Stimulated activated naive CD8-positive, alpha-beta T cell treated with anti-CD3 and anti-CD28 coated beads, Interleukin-15, Interleukin-2, amounts not matched to agents 100 ng/mL and 50 ng/mL, for 24 hours (primary cell): ENCODE measurements at regions not wholly inside any gene's neighbourhood (a gene's known extent, or its start where the extent isn't known, plus 50 kb on each side); places are given as distances from the start of the nearest gene placed in this dataset.

Source experiments
- H3K27ac Mint-ChIP-seq: one replicate; pipeline ENCODE4 v1.8.0; 2021; ENCODE audit warnings: mild to moderate bottlenecking, mixed read lengths
- H3K27me3 Mint-ChIP-seq: one replicate; pipeline ENCODE4 v1.8.0; 2021; ENCODE audit warnings: mixed read lengths
- H3K36me3 Mint-ChIP-seq: one replicate; pipeline ENCODE4 v1.8.0; 2021; ENCODE audit warnings: low read depth, mixed read lengths
- H3K4me1 Mint-ChIP-seq: one replicate; pipeline ENCODE4 v1.8.0; 2021; ENCODE audit warnings: low read depth, mixed read lengths
- H3K4me3 Mint-ChIP-seq: one replicate; pipeline ENCODE4 v1.8.0; 2021; ENCODE audit warnings: mild to moderate bottlenecking, mixed read lengths
- H3K9me3 Mint-ChIP-seq: one replicate; pipeline ENCODE4 v1.8.0; 2021; ENCODE audit warnings: mixed read lengths

DNA sequence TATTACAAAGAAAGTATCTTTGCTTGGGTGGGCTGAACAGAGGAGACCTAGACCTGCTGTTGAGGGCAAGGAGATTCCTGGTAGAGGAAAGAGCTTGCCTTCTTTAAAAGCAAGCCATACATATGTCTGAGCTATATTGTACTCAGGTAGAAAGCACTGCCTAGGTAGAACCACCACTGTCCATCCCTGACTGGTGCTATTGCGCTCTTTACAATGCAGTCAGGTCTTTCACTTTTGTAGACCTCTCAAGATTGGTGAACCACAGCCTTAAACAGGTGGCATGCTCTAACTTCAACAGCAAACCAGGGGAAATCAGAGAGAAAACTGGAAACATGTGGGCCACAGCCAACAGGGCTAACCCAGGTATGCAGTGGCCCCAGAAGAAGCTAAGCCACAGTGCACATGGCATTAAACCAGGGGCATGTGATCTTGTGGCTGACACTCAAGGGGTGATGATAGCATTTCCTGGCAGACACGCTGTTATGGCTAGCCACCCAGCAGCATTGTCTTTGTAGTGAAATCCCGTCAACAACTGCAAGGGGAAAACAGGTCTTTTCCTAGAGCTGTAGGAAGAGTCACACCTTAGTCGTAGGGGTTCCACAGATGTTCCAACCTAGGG lies 253.9 kb upstream of the PCSK5 start:
- no peaks in the 10 kb centered on the region for H3K4me1 Mint-ChIP-seq
- no peaks in the 10 kb centered on the region for H3K27me3 Mint-ChIP-seq
- H3K27ac Mint-ChIP-seq = no peak overlapping the region
- H3K4me3 Mint-ChIP-seq = no peak overlapping the region
- H3K36me3 Mint-ChIP-seq = no peaks in the 10 kb centered on the region
- H3K9me3 Mint-ChIP-seq = no peaks in the 10 kb centered on the region

DNA sequence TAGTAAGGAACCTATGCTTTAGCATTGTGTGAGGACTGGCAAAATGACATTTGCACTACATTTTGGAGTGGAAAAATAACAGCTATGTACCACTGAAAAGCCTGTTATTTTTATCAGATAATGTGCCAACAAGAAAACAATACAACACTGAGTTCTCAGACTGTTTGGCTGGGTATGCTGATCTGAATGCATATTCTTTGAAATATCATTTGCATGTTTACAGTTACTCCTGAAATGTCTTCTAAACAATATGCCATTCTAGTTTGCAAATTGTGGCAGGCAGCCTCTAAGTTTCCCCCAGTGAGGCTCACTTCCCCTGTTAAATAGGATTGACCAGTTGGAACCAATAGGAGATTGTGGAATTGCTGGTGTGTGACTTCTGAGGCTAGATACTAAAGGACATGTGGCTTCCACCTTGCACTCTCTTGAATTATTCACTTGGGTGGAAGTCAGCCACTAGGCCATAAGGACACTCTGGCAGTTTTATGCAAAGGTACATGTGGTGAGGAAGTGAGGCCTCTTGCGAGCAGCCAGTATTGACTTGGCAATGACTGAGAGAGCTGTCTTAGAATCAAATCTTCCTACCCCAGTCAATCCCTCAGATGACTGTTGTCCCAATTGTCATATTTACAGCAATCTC lies 250.4 kb upstream of the PCSK5 start:
- Mint-ChIP-seq H3K27me3 (no peaks in the 10 kb centered on the region), H3K36me3 (no peaks in the 10 kb centered on the region), H3K4me3 (no peak overlapping the region)

DNA sequence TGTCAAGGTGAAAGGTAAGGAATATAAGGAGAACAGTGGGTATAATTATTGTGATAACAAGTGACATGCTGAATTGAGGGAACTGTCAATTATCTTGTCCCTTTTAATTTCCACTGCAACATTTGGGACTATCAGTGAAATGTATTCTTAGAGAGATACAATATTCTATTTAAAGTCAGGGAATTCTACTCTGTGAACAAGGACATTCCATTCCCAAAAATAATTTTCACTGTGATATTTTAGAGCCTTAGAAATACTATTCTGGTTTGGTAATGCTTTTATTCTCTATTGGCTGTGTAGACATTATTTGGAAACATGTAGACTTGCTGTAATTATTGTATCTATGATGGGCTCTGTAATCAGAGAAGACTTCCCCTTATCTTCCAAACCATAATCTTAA lies 248.0 kb upstream of the PCSK5 start:
- Mint-ChIP-seq H3K9me3 (no peaks in the 10 kb centered on the region), H3K27ac (no peak overlapping the region), H3K4me1 (no peaks in the 10 kb centered on the region), H3K36me3 (no peaks in the 10 kb centered on the region), H3K27me3 (no peaks in the 10 kb centered on the region), H3K4me3 (no peak overlapping the region)

More for the DNA sequence above, 250.4 kb upstream of the PCSK5 start:
- H3K27ac Mint-ChIP-seq = no peak overlapping the region
- H3K9me3 Mint-ChIP-seq = no peaks in the 10 kb centered on the region
- no peaks in the 10 kb centered on the region for H3K4me1 Mint-ChIP-seq

DNA sequence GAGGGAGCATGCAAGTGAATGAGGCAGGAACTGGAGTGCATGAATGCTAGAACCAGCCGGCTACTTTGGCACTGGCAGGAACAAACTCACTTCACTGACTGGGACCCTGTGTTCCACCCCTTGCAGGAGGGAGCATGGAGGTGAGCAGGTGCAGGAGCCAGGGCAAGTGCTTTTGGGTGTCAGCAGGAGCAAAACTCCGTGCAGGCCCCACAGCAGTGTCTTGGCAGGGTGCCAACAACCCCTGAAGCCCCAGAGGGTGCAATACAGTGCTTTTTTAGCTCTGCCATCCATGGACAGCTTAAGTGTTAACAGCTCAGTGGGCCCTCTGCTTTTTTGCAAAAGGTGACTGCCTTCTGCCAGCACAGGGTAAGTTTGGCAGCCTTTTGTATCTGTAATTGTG lies 245.8 kb upstream of the PCSK5 start:
- Mint-ChIP-seq H3K9me3 (no peaks in the 10 kb centered on the region), H3K4me1 (no peaks in the 10 kb centered on the region), H3K27ac (no peak overlapping the region), H3K4me3 (no peak overlapping the region), H3K27me3 (no peaks in the 10 kb centered on the region), H3K36me3 (no peaks in the 10 kb centered on the region)

DNA sequence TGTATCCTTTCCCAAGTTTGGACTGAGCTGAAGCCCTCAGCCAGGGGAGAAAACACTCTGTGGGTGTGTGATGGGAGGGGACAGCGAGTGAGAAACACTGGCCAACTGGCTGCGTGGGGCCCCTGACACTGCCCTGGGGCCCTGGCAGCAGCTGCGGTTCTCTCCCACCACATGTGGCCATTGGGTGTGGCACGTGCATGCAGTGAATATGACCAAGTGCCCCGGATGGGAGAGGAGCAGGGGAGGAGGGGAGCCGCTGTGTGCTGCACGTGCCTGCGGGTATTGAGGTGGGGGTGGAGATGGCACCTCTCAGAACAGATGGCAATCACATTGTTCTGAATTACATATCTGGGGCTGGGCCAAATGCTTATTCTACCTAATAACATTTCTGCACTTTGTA lies 242.4 kb upstream of the PCSK5 start:
- Mint-ChIP-seq H3K9me3 (no peaks in the 10 kb centered on the region), H3K4me3 (no peak overlapping the region), H3K4me1 (no peaks in the 10 kb centered on the region), H3K27ac (no peak overlapping the region), H3K36me3 (no peaks in the 10 kb centered on the region), H3K27me3 (peaks cover under 1% of the 10 kb centered on the region)

DNA sequence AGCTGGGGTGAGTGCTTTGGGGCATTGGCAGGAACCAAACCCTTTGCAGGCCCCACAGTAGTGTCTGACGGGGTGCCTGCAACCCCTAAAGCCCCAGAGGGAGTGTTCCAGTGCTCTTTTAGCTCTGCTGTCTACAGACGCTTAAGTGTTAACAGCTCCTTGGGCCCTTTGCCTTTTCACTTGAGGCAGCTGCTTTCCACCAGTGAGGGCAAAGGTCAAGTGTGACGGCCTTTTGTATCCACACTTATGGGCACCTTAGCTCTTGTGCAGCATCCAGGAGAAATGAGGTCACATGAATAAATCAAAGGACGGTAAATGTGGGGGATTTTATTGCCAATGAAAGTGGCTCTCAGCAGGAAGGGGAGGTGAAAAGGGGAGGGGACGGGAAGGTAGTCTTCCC lies 241.4 kb upstream of the PCSK5 start:
- Mint-ChIP-seq H3K4me3 (no peak overlapping the region), H3K27ac (no peak overlapping the region), H3K9me3 (no peaks in the 10 kb centered on the region), H3K27me3 (peaks cover 3% of the 10 kb centered on the region), H3K4me1 (no peaks in the 10 kb centered on the region), H3K36me3 (no peaks in the 10 kb centered on the region)

DNA sequence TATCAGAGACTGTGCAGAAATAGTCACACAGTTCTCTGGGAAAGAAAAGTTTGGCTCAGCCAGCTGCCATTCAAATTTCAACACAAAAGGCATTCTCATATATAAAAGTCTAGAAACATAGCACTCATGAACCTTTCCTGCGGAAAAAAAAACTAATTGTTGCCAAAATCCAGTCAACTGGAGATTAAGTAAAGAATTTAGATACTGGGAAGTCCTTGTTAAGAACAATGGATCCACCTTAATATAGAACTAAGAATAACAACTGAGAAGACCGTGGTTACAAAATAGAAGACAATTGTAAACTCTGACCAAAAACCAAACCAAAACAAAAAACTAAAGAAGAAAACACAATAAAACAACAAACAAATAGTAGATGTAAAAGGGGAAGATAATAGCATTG lies 238.8 kb upstream of the PCSK5 start:
- no peak overlapping the region for H3K4me3 Mint-ChIP-seq
- H3K36me3 Mint-ChIP-seq = no peaks in the 10 kb centered on the region
- H3K9me3 Mint-ChIP-seq = no peaks in the 10 kb centered on the region
- no peak overlapping the region for H3K27ac Mint-ChIP-seq
- peaks cover 3% of the 10 kb centered on the region for H3K27me3 Mint-ChIP-seq
- no peaks in the 10 kb centered on the region for H3K4me1 Mint-ChIP-seq

DNA sequence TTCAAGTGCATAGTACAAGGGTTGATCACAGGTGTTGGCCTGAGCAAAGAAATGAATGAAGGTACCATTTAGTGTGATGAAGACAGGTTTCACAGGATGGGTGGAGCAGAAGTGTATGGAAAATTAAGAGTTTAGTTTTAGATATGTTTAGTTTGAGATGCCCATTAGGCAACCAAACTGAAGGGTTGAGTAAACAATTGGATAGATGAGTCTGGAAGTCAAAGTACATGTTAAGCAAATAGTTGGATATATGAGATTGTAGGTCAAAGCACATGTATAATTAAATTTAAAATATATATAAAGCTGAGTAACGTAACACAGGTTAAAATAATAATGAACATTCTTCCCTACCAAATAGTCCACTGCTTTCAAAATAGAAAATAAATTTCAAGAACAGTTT lies 237.1 kb upstream of the PCSK5 start:
- H3K4me1 Mint-ChIP-seq = no peaks in the 10 kb centered on the region
- peaks cover 3% of the 10 kb centered on the region for H3K27me3 Mint-ChIP-seq

DNA sequence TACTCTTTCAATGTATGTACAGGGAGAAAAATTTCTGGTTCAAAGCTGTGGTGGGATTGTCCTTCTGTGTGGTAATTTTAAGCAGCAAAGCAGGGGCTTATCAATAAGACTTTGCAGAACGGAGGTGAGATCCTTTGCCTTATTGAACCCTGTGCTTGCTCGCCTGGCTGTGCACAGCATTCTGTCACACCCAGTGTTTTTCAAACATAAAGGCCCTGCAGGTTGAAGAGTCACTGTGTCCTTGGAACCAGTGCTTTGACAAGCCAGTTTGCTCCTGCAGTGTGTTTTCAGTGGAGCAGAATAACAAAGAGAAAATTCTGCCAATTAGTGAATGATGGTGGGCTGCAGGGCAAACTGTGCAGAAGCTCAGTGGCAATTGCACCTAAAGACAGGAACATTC lies 236.7 kb upstream of the PCSK5 start:
- H3K4me1 Mint-ChIP-seq = no peaks in the 10 kb centered on the region
- no peaks in the 10 kb centered on the region for H3K9me3 Mint-ChIP-seq
- H3K36me3 Mint-ChIP-seq = no peaks in the 10 kb centered on the region
- H3K4me3 Mint-ChIP-seq = no peak overlapping the region
- H3K27ac Mint-ChIP-seq = no peak overlapping the region
- peaks cover 3% of the 10 kb centered on the region for H3K27me3 Mint-ChIP-seq

More for the DNA sequence above, 237.1 kb upstream of the PCSK5 start:
- Mint-ChIP-seq H3K4me3 (no peak overlapping the region), H3K9me3 (no peaks in the 10 kb centered on the region), H3K36me3 (no peaks in the 10 kb centered on the region), H3K27ac (no peak overlapping the region)

DNA sequence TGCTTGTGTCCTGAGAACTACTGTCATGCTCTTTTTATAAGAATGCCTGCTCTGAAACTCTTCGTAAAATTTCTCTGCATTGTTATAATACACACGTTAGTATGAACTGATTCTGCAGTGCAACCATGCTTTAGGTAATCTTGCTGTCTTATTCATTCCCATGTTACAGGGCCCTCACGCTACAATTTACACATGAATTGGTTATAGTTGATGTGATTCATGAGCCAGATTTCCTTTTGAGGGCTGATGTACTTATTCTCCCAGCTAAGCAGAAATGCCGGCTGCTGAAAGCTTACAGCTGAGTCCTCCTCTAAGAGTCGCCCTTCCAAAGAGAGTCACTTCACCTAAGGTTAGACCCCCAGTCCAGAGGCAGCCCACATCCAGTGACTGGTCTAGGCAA lies 233.5 kb upstream of the PCSK5 start:
- H3K36me3 Mint-ChIP-seq = no peaks in the 10 kb centered on the region
- no peak overlapping the region for H3K4me3 Mint-ChIP-seq
- H3K27me3 Mint-ChIP-seq = peaks cover 3% of the 10 kb centered on the region
- no peaks in the 10 kb centered on the region for H3K9me3 Mint-ChIP-seq
- H3K4me1 Mint-ChIP-seq = no peaks in the 10 kb centered on the region
- no peak overlapping the region for H3K27ac Mint-ChIP-seq

DNA sequence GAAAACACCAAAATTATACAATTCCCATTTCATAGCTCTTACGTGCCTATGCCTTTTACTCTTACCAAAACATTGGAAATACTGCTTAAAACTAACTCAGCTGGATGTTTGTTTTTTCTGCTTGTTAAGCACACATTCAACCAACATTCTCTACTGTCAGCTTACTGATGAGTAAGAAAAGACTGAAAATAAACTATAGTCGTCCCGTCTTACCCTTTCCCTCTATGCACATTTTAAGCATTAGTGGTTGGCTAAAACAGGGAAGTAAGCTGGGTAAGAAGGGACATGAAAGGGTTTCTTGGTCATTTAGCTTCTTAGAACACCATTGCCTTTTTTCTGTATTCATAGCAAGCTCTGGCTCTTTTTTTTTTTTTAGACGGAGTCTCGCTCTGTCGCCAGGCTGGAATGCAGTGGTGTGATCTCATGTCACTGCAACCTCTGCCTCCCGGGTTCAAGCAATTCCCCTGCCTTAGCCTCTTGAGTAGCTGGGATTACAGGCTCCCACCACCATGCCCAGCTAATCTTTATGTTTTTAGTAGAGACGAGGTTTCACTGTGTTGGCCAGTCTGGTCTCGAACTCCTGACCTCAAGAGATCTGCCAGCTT lies 232.1 kb upstream of the PCSK5 start:
- no peaks in the 10 kb centered on the region for H3K9me3 Mint-ChIP-seq
- no peak overlapping the region for H3K27ac Mint-ChIP-seq
- H3K4me3 Mint-ChIP-seq = no peak overlapping the region
- H3K36me3 Mint-ChIP-seq = no peaks in the 10 kb centered on the region
- H3K27me3 Mint-ChIP-seq = no peaks in the 10 kb centered on the region
- H3K4me1 Mint-ChIP-seq = no peaks in the 10 kb centered on the region

DNA sequence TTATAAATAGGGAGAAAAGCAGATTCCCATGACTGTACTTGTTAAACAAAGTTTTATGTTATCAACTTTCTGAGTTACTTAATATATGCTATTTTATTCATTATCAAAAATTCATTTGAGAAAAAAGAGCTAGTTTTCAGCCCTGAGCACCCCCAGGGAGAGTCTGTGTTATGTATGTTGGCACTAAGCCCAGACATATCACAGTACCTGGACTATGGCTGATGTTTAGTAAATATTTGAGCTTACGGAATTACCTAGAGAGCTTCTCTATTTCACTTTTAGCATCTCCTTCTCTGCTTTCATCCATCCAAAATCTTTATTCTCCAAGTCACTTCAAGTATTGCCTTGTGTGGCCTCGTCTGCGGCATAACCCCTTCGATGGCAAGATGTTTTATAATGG lies 225.9 kb upstream of the PCSK5 start:
- no peaks in the 10 kb centered on the region for H3K9me3 Mint-ChIP-seq
- no peak overlapping the region for H3K27ac Mint-ChIP-seq
- H3K4me3 Mint-ChIP-seq = no peak overlapping the region
- H3K4me1 Mint-ChIP-seq = no peaks in the 10 kb centered on the region
- H3K27me3 Mint-ChIP-seq = peaks cover 13% of the 10 kb centered on the region
- H3K36me3 Mint-ChIP-seq = no peaks in the 10 kb centered on the region

DNA sequence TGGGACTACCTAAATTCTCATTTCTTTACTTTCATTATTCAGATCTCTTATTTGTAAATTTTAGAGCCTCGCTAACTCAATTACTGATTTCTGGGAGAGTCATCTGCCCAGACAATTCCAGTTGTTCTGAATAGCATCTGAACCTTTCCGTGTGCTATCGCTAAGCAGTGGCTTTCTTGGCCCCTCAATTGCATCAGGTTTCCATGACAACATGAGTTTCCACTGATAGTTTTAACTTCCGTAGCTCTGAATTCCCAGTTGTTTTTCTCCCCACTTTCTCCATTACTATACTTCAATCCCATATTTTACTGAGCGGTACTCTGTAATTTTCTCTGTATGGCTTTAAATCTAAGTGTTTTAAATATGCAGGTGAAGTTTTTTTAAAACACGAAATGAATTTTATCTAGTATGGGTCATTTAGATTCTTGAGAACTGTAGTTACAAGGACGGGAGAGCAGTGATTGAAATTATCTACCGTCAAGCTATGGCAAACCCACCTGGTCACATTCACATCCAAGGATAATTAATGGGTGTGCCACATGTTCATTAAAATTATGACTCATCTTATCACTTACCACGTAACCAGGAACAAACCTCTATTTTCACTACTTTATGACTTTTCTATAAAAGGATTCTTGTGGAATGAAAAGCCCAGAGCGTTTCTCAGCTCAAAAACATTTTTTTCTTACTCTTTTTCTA lies 223.5 kb upstream of the PCSK5 start:
- H3K4me1 Mint-ChIP-seq = peaks cover 8% of the 10 kb centered on the region
- no peak overlapping the region for H3K27ac Mint-ChIP-seq
- H3K36me3 Mint-ChIP-seq = no peaks in the 10 kb centered on the region
- H3K4me3 Mint-ChIP-seq = no peak overlapping the region
- no peaks in the 10 kb centered on the region for H3K9me3 Mint-ChIP-seq
- peaks cover 13% of the 10 kb centered on the region for H3K27me3 Mint-ChIP-seq

DNA sequence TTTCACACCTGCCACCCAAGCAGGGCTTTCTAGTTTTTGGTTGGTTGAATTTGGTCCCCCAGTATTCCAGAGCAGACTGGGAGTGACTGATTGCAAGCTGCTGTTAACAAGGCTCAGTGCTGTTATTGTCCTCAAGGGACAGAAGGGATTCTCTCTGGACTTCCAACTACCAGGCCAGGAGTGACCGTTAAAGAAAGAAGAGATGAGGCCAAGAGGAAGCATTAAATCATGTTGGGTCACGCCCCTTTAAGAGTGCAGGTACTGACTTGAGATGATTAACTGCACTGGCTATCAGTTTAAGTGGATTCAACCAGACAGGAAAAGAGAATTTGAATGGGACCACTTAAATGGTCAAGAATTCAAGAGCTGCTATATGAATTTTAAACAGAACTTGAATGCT lies 220.8 kb upstream of the PCSK5 start:
- Mint-ChIP-seq H3K4me1 (peaks cover 12% of the 10 kb centered on the region), H3K9me3 (no peaks in the 10 kb centered on the region), H3K27ac (no peak overlapping the region), H3K36me3 (no peaks in the 10 kb centered on the region), H3K27me3 (peaks cover 13% of the 10 kb centered on the region), H3K4me3 (no peak overlapping the region)

DNA sequence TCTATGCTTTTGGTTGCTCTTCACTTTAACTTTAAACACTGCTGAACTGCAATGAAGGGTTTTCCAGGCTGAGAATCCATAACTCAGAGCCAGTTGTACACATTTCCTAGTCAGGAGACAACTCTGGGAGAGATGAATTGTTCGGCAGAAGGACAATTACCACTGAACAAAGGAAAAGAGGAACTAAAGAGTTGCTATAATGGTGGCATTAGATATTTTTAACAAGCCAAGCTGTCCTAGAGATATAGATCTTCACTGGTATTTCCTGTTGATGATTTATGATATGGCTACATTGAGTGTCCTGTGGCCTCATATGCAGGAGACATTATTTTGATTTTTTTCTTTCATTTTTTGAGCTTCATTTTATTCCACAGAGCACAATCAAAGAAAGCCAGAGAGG lies 219.1 kb upstream of the PCSK5 start:
- Mint-ChIP-seq H3K36me3 (no peaks in the 10 kb centered on the region), H3K4me3 (no peak overlapping the region), H3K27ac (no peak overlapping the region), H3K27me3 (peaks cover 9% of the 10 kb centered on the region), H3K4me1 (peaks cover 12% of the 10 kb centered on the region), H3K9me3 (no peaks in the 10 kb centered on the region)
